Smooth muscle cell (in vitro differentiated cells): ENCODE measurements at regions not wholly inside any gene's neighbourhood (a gene's known extent, or its start where the extent isn't known, plus 50 kb on each side); places are given as distances from the start of the nearest gene placed in this dataset.

Experiments
- DNase-seq: peaks from one replicate; lab custom pipeline; 2025; ENCODE audit not compliant: unreplicated experiment; lab: John Stamatoyannopoulos, UW
- H2AFZ ChIP-seq: fragments of 200-600 bp; sonication (generic); 2 replicates; pipeline ENCODE4 v1.6.0; 2016; ENCODE audit warnings: antibody characterized with exemption, low read depth, mild to moderate bottlenecking
- H3F3A ChIP-seq: fragments of 200-600 bp; sonication (generic); 2 replicates; pipeline ENCODE4 v1.6.0; 2017; ENCODE audit warnings: antibody characterized with exemption, low read depth
- H3K27ac ChIP-seq: fragments of 200-600 bp; sonication (generic); 2 replicates; pipeline ENCODE4 v1.5.1; 2016; ENCODE audit warnings: low read depth, mild to moderate bottlenecking
- H3K27me3 ChIP-seq: fragments of 200-600 bp; sonication (generic); 2 replicates; pipeline ENCODE4 v1.6.1; 2016; ENCODE audit warnings: low read depth, mild to moderate bottlenecking
- H3K36me3 ChIP-seq: fragments of 200-600 bp; sonication (generic); 2 replicates; pipeline ENCODE4 v1.5.1; 2016; ENCODE audit warnings: low read depth
- H3K4me1 ChIP-seq: fragments of 200-600 bp; sonication (generic); 2 replicates; pipeline ENCODE4 v1.5.1; 2016; ENCODE audit warnings: low read depth
- H3K4me2 ChIP-seq: fragments of 200-600 bp; sonication (generic); 2 replicates; pipeline ENCODE4 v1.6.0; 2016; ENCODE audit warnings: mild to moderate bottlenecking
- H3K4me3 ChIP-seq: fragments of 200-600 bp; sonication (generic); 2 replicates; pipeline ENCODE4 v1.5.1; 2016; ENCODE audit warnings: mild to moderate bottlenecking
- H3K79me2 ChIP-seq: fragments of 200-600 bp; sonication (generic); 2 replicates; pipeline ENCODE4 v1.6.0; 2016; ENCODE audit warnings: low read depth, mild to moderate bottlenecking
- H3K9ac ChIP-seq: fragments of 200-600 bp; sonication (generic); 2 replicates; pipeline ENCODE4 v1.6.0; 2016; ENCODE audit warnings: low read depth
- H3K9me3 ChIP-seq: fragments of 200-600 bp; sonication (generic); replicated peaks from 2 replicates; pipeline ENCODE4 v1.5.1; 2016; ENCODE audit warnings: low read depth
- H4K20me1 ChIP-seq: fragments of 200-600 bp; sonication (generic); 2 replicates; pipeline ENCODE4 v1.6.0; 2016; ENCODE audit warnings: low read depth
- WGBS: methylation state at CpG from one replicate; pipeline ENCODE4 v1.1.7; 2016; ENCODE audit warnings: low lambda C conversion rate; 5-methylcytosine and 5-hydroxymethylcytosine counted together
- TF ChIP-seq, protein P1 (sequence below): fragments of 200-600 bp; sonication (generic); IDR thresholded peaks from 2 replicates; pipeline ENCODE4 v1.5.1; 2017; ENCODE audit warnings: borderline replicate concordance, mild to moderate bottlenecking, antibody characterized with exemption; ENCODE audit not compliant: insufficient read depth, poor library complexity, severe bottlenecking

DNA sequence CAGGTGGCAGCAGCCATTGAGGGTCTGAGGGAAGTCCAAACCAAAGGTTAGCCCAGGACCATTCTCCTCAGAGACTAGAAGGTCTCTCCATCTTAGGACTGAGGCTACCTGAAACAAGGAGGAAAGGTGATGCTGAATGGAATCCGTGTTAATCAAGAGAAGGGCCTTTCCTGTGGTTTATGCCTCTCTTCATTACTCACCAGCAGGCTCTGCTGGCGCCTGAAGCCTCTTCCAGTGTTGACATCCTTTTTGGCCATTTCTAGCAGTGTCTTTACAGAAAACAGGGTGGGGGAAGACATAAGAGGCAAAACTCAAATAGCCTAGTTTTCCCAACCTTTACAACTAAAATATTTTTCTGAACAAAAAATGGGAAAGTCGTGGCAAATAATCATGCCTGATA is 98.0 kb downstream of the ENC1 start:
- no peak for DNase-seq

DNA sequence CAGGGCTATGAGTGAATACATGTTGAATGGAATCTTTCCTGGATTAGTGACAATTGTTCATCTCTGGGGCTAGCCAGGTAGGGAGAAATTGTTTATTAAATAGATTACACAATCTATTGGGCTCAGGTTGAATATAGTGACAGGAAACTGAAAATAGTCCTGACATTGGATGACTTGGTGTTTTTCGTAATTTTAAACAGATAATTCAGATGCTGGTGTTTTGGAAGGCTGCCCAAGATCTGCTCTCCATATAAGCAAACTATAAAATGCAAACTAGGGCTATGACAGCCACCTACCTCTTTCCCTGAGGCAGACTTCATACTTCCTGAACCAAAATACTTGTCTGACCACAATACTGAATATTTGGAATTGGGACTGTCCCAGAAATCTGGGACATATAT is 99.1 kb downstream of the ENC1 start:
- Histone ChIP-seq H3K27me3 (no peaks in the 10 kb centered on the region), H2AFZ (no peak overlapping the region), H4K20me1 (no peaks in the 10 kb centered on the region), H3K79me2 (no peaks in the 10 kb centered on the region), H3K4me2 (peak overlapping the region; percentile 66), H3K27ac (peak overlapping the region; percentile 82), H3K9ac (no peak overlapping the region), H3K4me1 (peaks cover 41% of the 10 kb centered on the region), H3K36me3 (no peaks in the 10 kb centered on the region), H3F3A (peaks cover 34% of the 10 kb centered on the region), H3K9me3 (no peaks in the 10 kb centered on the region), H3K4me3 (no peak overlapping the region)
- TF ChIP-seq, protein P1, sequence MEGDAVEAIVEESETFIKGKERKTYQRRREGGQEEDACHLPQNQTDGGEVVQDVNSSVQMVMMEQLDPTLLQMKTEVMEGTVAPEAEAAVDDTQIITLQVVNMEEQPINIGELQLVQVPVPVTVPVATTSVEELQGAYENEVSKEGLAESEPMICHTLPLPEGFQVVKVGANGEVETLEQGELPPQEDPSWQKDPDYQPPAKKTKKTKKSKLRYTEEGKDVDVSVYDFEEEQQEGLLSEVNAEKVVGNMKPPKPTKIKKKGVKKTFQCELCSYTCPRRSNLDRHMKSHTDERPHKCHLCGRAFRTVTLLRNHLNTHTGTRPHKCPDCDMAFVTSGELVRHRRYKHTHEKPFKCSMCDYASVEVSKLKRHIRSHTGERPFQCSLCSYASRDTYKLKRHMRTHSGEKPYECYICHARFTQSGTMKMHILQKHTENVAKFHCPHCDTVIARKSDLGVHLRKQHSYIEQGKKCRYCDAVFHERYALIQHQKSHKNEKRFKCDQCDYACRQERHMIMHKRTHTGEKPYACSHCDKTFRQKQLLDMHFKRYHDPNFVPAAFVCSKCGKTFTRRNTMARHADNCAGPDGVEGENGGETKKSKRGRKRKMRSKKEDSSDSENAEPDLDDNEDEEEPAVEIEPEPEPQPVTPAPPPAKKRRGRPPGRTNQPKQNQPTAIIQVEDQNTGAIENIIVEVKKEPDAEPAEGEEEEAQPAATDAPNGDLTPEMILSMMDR, result no peak
- WGBS, result 22% methylated on average over 1 of the region's 1 CpG
- DNase-seq, result no peak

More for the DNA sequence above, 98.0 kb downstream of the ENC1 start:
- H3K27me3 ChIP-seq, result no peaks in the 10 kb centered on the region
- peaks cover 41% of the 10 kb centered on the region for H3K4me1 ChIP-seq
- H3K36me3 ChIP-seq, result no peaks in the 10 kb centered on the region
- no peak overlapping the region for H3K4me3 ChIP-seq
- peaks cover 34% of the 10 kb centered on the region for H3F3A ChIP-seq
- H3K9ac ChIP-seq, result no peak overlapping the region
- peak overlapping the region; percentile 82 for H3K27ac ChIP-seq
- H3K4me2 ChIP-seq, result peak overlapping the region; percentile 54
- TF ChIP-seq, protein P1, result no peak
- H2AFZ ChIP-seq, result no peak overlapping the region
- H3K9me3 ChIP-seq, result no peaks in the 10 kb centered on the region
- H4K20me1 ChIP-seq, result no peaks in the 10 kb centered on the region
- no peaks in the 10 kb centered on the region for H3K79me2 ChIP-seq
- 38% methylated on average over 3 of the region's 3 CpGs for WGBS

DNA sequence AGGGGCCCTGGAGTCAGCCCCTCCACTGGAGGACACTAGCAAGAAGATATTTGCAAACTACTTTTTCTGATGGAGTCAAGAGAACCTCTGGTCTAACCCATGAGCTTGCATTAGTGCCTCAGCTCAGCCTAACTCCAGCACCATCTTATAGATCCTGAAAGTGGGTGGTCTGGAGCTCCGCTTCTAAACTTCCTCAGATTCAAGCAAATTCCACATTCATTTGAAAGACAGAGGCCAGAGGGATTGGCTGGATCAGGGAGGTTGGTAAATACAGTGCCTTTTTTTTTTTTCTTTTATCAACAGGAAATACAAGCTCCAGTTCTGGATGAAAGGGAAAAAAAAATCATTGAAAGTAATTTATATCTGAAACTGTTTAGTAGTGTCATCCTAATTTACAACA is 99.9 kb downstream of the ENC1 start:
- WGBS, result 17% methylated on average over 1 of the region's 1 CpG
- H3K9me3 ChIP-seq, result no peaks in the 10 kb centered on the region
- no peak overlapping the region for H2AFZ ChIP-seq
- H4K20me1 ChIP-seq, result no peaks in the 10 kb centered on the region
- TF ChIP-seq, protein P1, result no peak
- no peaks in the 10 kb centered on the region for H3K79me2 ChIP-seq
- no peak for DNase-seq
- H3K36me3 ChIP-seq, result no peaks in the 10 kb centered on the region
- no peaks in the 10 kb centered on the region for H3K27me3 ChIP-seq
- no peak overlapping the region for H3K4me3 ChIP-seq
- peak overlapping the region; percentile 82 for H3K27ac ChIP-seq
- H3F3A ChIP-seq, result peaks cover 34% of the 10 kb centered on the region
- H3K9ac ChIP-seq, result no peak overlapping the region
- H3K4me2 ChIP-seq, result peak overlapping the region; percentile 66
- H3K4me1 ChIP-seq, result peaks cover 41% of the 10 kb centered on the region

DNA sequence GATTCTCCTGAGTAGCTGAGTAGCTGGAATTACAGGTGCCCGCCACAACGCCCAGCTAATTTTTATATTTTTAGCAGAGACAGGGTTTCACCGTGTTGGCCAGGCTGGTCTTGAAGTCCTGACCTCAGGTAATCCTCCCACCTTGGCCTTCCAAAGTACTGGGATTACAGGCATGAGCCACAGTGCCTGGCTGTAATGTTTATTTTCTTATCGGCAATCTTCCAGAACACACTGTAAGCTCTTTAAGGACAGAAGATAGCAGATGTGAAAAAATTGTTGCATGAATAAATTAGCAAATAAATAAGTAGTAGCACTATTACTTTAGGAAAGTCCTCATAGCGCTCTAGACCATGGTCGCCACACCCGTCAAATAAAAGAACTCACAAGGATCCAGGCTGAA is 100.5 kb downstream of the ENC1 start:
- DNase-seq, result no peak
- H3K27ac ChIP-seq, result no peak overlapping the region
- whole genome bisulfite sequencing, result 59% methylated on average over 7 of the region's 7 CpGs
- H3K4me1 ChIP-seq, result peaks cover 41% of the 10 kb centered on the region
- H4K20me1 ChIP-seq, result no peaks in the 10 kb centered on the region
- H3K4me3 ChIP-seq, result no peak overlapping the region
- H3K36me3 ChIP-seq, result no peaks in the 10 kb centered on the region
- no peak overlapping the region for H3K9ac ChIP-seq
- TF ChIP-seq, protein P1, result no peak
- H3K27me3 ChIP-seq, result no peaks in the 10 kb centered on the region
- H3K4me2 ChIP-seq, result no peak overlapping the region
- no peaks in the 10 kb centered on the region for H3K79me2 ChIP-seq
- peaks cover 34% of the 10 kb centered on the region for H3F3A ChIP-seq
- H2AFZ ChIP-seq, result no peak overlapping the region
- no peaks in the 10 kb centered on the region for H3K9me3 ChIP-seq
